KMS-11 (cell line): ENCODE measurements at regions not wholly inside any gene's neighbourhood (a gene's known extent, or its start where the extent isn't known, plus 50 kb on each side); places are given as distances from the start of the nearest gene placed in this dataset.

Experiments
- H2AFZ ChIP-seq: fragments of 200-600 bp; sonication (generic); 2 replicates; pipeline ENCODE4 v1.6.1; 2016; ENCODE audit warnings: antibody characterized with exemption, mixed run types, low read depth
- H3K27ac ChIP-seq: fragments of 200-600 bp; sonication (generic); 2 replicates; pipeline ENCODE4 v1.6.1; 2016; ENCODE audit warnings: mild to moderate bottlenecking, mixed run types
- H3K27me3 ChIP-seq: fragments of 200-600 bp; sonication (generic); 2 replicates; pipeline ENCODE4 v1.6.1; 2017; ENCODE audit warnings: mild to moderate bottlenecking, low read depth, mixed run types, moderate library complexity; ENCODE audit not compliant: insufficient read depth
- H3K36me3 ChIP-seq: fragments of 200-600 bp; sonication (generic); 2 replicates; pipeline ENCODE4 v1.6.1; 2017; ENCODE audit warnings: mild to moderate bottlenecking, mixed run types; ENCODE audit not compliant: insufficient read depth
- H3K4me1 ChIP-seq: fragments of 200-600 bp; sonication (generic); 2 replicates; pipeline ENCODE4 v1.6.1; 2016; ENCODE audit warnings: mild to moderate bottlenecking, low read depth, mixed run types; ENCODE audit not compliant: poor library complexity, severe bottlenecking
- H3K4me2 ChIP-seq: fragments of 200-600 bp; sonication (generic); 2 replicates; pipeline ENCODE4 v1.7.0; 2016; ENCODE audit warnings: mild to moderate bottlenecking, mixed run types
- H3K4me3 ChIP-seq: fragments of 200-600 bp; sonication (generic); IDR thresholded peaks from 2 replicates; pipeline ENCODE4 v1.6.1; 2017; ENCODE audit warnings: low read depth, low read length, mixed read lengths; ENCODE audit not compliant: insufficient read depth
- H3K79me2 ChIP-seq: fragments of 200-600 bp; sonication (generic); 2 replicates; pipeline ENCODE4 v1.6.1; 2016; ENCODE audit warnings: low read depth, mixed run types; ENCODE audit not compliant: insufficient read depth
- H3K9ac ChIP-seq: fragments of 200-600 bp; sonication (generic); 2 replicates; pipeline ENCODE4 v1.6.1; 2016; ENCODE audit warnings: mild to moderate bottlenecking, mixed run types
- H4K20me1 ChIP-seq: fragments of 200-600 bp; sonication (generic); 2 replicates; pipeline ENCODE4 v1.6.1; 2016; ENCODE audit warnings: mild to moderate bottlenecking, mixed run types; ENCODE audit not compliant: insufficient read depth
- CTCF ChIP-seq: fragments of 200-600 bp; sonication (generic); conservative IDR thresholded peaks from 2 replicates; pipeline ENCODE4 v1.6.1; 2017; ENCODE audit warnings: low read depth, mild to moderate bottlenecking, antibody characterized with exemption, low read length, moderate library complexity, mixed read lengths

GRCh38 chr5:155252025-155252424, 238.5 kb downstream of the KIF4B start:
- Histone ChIP-seq H3K79me2 (no peaks in the 10 kb centered on the region), H3K27me3 (no peaks in the 10 kb centered on the region), H3K27ac (no peak overlapping the region), H2AFZ (no peak overlapping the region), H4K20me1 (no peaks in the 10 kb centered on the region), H3K4me3 (no peak overlapping the region), H3K9ac (no peak overlapping the region), H3K4me2 (no peak overlapping the region), H3K4me1 (no peaks in the 10 kb centered on the region), H3K36me3 (no peaks in the 10 kb centered on the region)
- no peak for TF ChIP-seq CTCF

- Histone ChIP-seq H3K4me1 (no peaks in the 10 kb centered on the region), H3K4me2 (no peak overlapping the region), H3K79me2 (no peaks in the 10 kb centered on the region)
Observed at GRCh38 chr5:155252717-155253116, 239.2 kb downstream of the KIF4B start.

GRCh38 chr5:155254399-155254798, 240.8 kb downstream of the KIF4B start:
- H3K4me3 ChIP-seq = no peak overlapping the region
- H3K27me3 ChIP-seq = no peaks in the 10 kb centered on the region
- H3K4me1 ChIP-seq = no peaks in the 10 kb centered on the region
- no peaks in the 10 kb centered on the region for H3K36me3 ChIP-seq
- H4K20me1 ChIP-seq = no peaks in the 10 kb centered on the region
- no peak overlapping the region for H3K4me2 ChIP-seq
- no peak for TF ChIP-seq CTCF
- no peaks in the 10 kb centered on the region for H3K79me2 ChIP-seq
- H3K27ac ChIP-seq = no peak overlapping the region
- no peak overlapping the region for H2AFZ ChIP-seq
- H3K9ac ChIP-seq = no peak overlapping the region

More at GRCh38 chr5:155252717-155253116, 239.2 kb downstream of the KIF4B start:
- no peak overlapping the region for H3K4me3 ChIP-seq
- no peaks in the 10 kb centered on the region for H4K20me1 ChIP-seq
- no peaks in the 10 kb centered on the region for H3K27me3 ChIP-seq
- no peak overlapping the region for H3K27ac ChIP-seq
- TF ChIP-seq CTCF = no peak
- H3K36me3 ChIP-seq = no peaks in the 10 kb centered on the region
- H3K9ac ChIP-seq = no peak overlapping the region
- H2AFZ ChIP-seq = no peak overlapping the region

- Histone ChIP-seq H4K20me1 (no peaks in the 10 kb centered on the region), H3K4me3 (no peak overlapping the region), H3K36me3 (no peaks in the 10 kb centered on the region), H3K9ac (no peak overlapping the region), H3K27me3 (no peaks in the 10 kb centered on the region), H3K79me2 (no peaks in the 10 kb centered on the region), H3K4me1 (peaks cover 4% of the 10 kb centered on the region), H3K27ac (no peak overlapping the region), H3K4me2 (no peak overlapping the region), H2AFZ (no peak overlapping the region)
- TF ChIP-seq CTCF = no peak
Observed at GRCh38 chr5:155258161-155258560, 244.6 kb downstream of the KIF4B start.
